H9 (cell line): ENCODE measurements at regions not wholly inside any gene's neighbourhood (a gene's known extent, or its start where the extent isn't known, plus 50 kb on each side); places are given as distances from the start of the nearest gene placed in this dataset.

ENCODE experiments used
- DNase-seq: peaks from one replicate; pipeline ENCODE4 v3.0.0-alpha.2; 2017
- H2AFZ ChIP-seq: one replicate; pipeline ENCODE4 v1.6.1; 2013; ENCODE audit warnings: mild to moderate bottlenecking, low read length, control low read depth, moderate library complexity
- H2AK5ac ChIP-seq: 2 replicates; pipeline ENCODE4 v1.6.1; 2013; ENCODE audit warnings: low read length, control low read depth, mixed read lengths; ENCODE audit not compliant: insufficient read length
- H2BK120ac ChIP-seq: one replicate; pipeline ENCODE4 v1.6.1; 2013; ENCODE audit warnings: low read depth, mild to moderate bottlenecking, low read length, control low read depth, inconsistent platforms; ENCODE audit not compliant: poor library complexity, severe bottlenecking
- H2BK12ac ChIP-seq: 2 replicates; pipeline ENCODE4 v1.6.1; 2013; ENCODE audit warnings: low read length, control low read depth, mixed read lengths, low read depth; ENCODE audit not compliant: insufficient read length
- H2BK15ac ChIP-seq: 2 replicates; pipeline ENCODE4 v1.6.1; 2013; ENCODE audit warnings: low read depth, low read length, control low read depth
- H2BK20ac ChIP-seq: one replicate; pipeline ENCODE4 v1.6.1; 2013; ENCODE audit warnings: low read depth, mild to moderate bottlenecking, low read length, control low read depth, inconsistent platforms; ENCODE audit not compliant: poor library complexity, severe bottlenecking
- H2BK5ac ChIP-seq: 2 replicates; pipeline ENCODE4 v1.6.1; 2013; ENCODE audit warnings: low read length, control low read depth, mixed read lengths; ENCODE audit not compliant: insufficient read length
- H3K14ac ChIP-seq: 2 replicates; pipeline ENCODE4 v1.6.1; 2013; ENCODE audit warnings: low read length, control low read depth; ENCODE audit not compliant: insufficient read depth
- H3K18ac ChIP-seq: 2 replicates; pipeline ENCODE4 v1.6.1; 2013; ENCODE audit warnings: low read depth, mild to moderate bottlenecking, mixed read lengths, low read length, control low read depth; ENCODE audit not compliant: insufficient read length
- H3K23ac ChIP-seq: 2 replicates; pipeline ENCODE4 v1.6.1; 2013; ENCODE audit warnings: low read length, control low read depth, mixed read lengths, low read depth; ENCODE audit not compliant: insufficient read length
- H3K23me2 ChIP-seq: 2 replicates; pipeline ENCODE4 v1.6.1; 2013; ENCODE audit warnings: low read depth, mild to moderate bottlenecking, mixed read lengths, low read length, control low read depth; ENCODE audit not compliant: insufficient read length, poor library complexity, severe bottlenecking
- H3K27ac ChIP-seq: 2 replicates; pipeline ENCODE4 v1.5.1; 2013; ENCODE audit warnings: low read length, control low read depth, mixed read lengths, low read depth; ENCODE audit not compliant: insufficient read length
- H3K27me3 ChIP-seq: 2 replicates; pipeline ENCODE4 v1.6.1; 2013; ENCODE audit warnings: low read length, control low read depth, inconsistent platforms; ENCODE audit not compliant: insufficient read depth
- H3K4ac ChIP-seq: 2 replicates; pipeline ENCODE4 v1.6.1; 2013; ENCODE audit warnings: low read depth, mild to moderate bottlenecking, control low read depth, inconsistent platforms, low read length, moderate library complexity
- H3K4me1 ChIP-seq: 2 replicates; pipeline ENCODE4 v1.6.1; 2013; ENCODE audit warnings: low read length, control low read depth, inconsistent platforms; ENCODE audit not compliant: insufficient read depth
- H3K4me2 ChIP-seq: 2 replicates; pipeline ENCODE4 v1.6.1; 2013; ENCODE audit warnings: low read length, control low read depth, mixed read lengths; ENCODE audit not compliant: insufficient read length, insufficient read depth
- H3K56ac ChIP-seq: 2 replicates; pipeline ENCODE4 v1.6.1; 2013; ENCODE audit warnings: low read depth, mild to moderate bottlenecking, mixed read lengths, low read length, control low read depth; ENCODE audit not compliant: insufficient read length
- H3K79me1 ChIP-seq: 2 replicates; pipeline ENCODE4 v1.6.1; 2013; ENCODE audit warnings: low read depth, mild to moderate bottlenecking, moderate library complexity, low read length, control low read depth, inconsistent platforms; ENCODE audit not compliant: insufficient read depth, poor library complexity, severe bottlenecking
- H3K79me2 ChIP-seq: 2 replicates; pipeline ENCODE4 v1.6.1; 2013; ENCODE audit warnings: low read length, control low read depth, inconsistent platforms; ENCODE audit not compliant: insufficient read depth
- H3K9ac ChIP-seq: 2 replicates; pipeline ENCODE4 v1.6.1; 2013; ENCODE audit warnings: low read length, control low read depth, mixed read lengths; ENCODE audit not compliant: insufficient read length; ENCODE audit errors: extremely low read depth
- H3K9me3 ChIP-seq: one replicate; pipeline ENCODE4 v1.6.1; 2013; ENCODE audit warnings: low read depth, low read length, inconsistent platforms; ENCODE audit not compliant: control insufficient read depth
- H3T11ph ChIP-seq: one replicate; pipeline ENCODE4 v1.6.1; 2013; ENCODE audit warnings: mild to moderate bottlenecking, low read length, control low read depth, inconsistent platforms
- H4K20me1 ChIP-seq: one replicate; pipeline ENCODE4 v1.6.1; 2013; ENCODE audit not compliant: control insufficient read depth, insufficient read length, insufficient read depth
- H4K5ac ChIP-seq: 2 replicates; pipeline ENCODE4 v1.6.1; 2013; ENCODE audit warnings: low read depth, mild to moderate bottlenecking, mixed read lengths, low read length, control low read depth; ENCODE audit not compliant: insufficient read length
- H4K8ac ChIP-seq: replicated peaks from 2 replicates; pipeline ENCODE4 v1.6.1; 2013; ENCODE audit warnings: low read length, control low read depth, mixed read lengths, low read depth; ENCODE audit not compliant: insufficient read length
- H4K91ac ChIP-seq: 2 replicates; pipeline ENCODE4 v1.6.1; 2013; ENCODE audit warnings: low read depth, mild to moderate bottlenecking, moderate library complexity, mixed read lengths, low read length, control low read depth; ENCODE audit not compliant: insufficient read length
- H3K27ac Mint-ChIP-seq, 3 experiments: 2 replicates in 2 of 3; 3 replicates in 1 of 3; pipeline ENCODE4 v1.8.0; 2020 to 2021; ENCODE audit warnings: mixed read lengths in 3 of 3, mild to moderate bottlenecking in 1 of 3, moderate library complexity in 1 of 3
- H3K27me3 Mint-ChIP-seq: 2 replicates; pipeline ENCODE4 v1.8.0; 2021; ENCODE audit warnings: low read depth, mild to moderate bottlenecking, moderate library complexity, mixed read lengths
- H3K36me3 Mint-ChIP-seq, 3 experiments: 2 replicates in 2 of 3; 3 replicates in 1 of 3; pipeline ENCODE4 v1.8.0; 2020 to 2021; ENCODE audit warnings: low read depth in 3 of 3, mixed read lengths in 3 of 3; ENCODE audit not compliant: insufficient read depth in 1 of 3
- H3K4me1 Mint-ChIP-seq, 2 experiments: 2 replicates each; pipeline ENCODE4 v1.8.0; 2020; ENCODE audit warnings: mixed read lengths in 2 of 2
- H3K4me3 Mint-ChIP-seq, 2 experiments: 2 replicates in 1 of 2; 3 replicates in 1 of 2; pipeline ENCODE4 v1.8.0; 2020 to 2021; ENCODE audit warnings: mild to moderate bottlenecking in 2 of 2, mixed read lengths in 2 of 2, moderate library complexity in 1 of 2
- H3K9me3 Mint-ChIP-seq, 2 experiments: 2 replicates in 1 of 2; 3 replicates in 1 of 2; pipeline ENCODE4 v1.8.0; 2020; ENCODE audit warnings: mild to moderate bottlenecking in 2 of 2, mixed read lengths in 2 of 2, moderate library complexity in 1 of 2
- TF ChIP-seq, protein P1 (sequence below): fragments of 200-600 bp; sonication (generic); conservative IDR thresholded peaks from 3 replicates; pipeline ENCODE4 v1.8.0; 2021; ENCODE audit warnings: antibody characterized with exemption, mild to moderate bottlenecking

- no peaks in the 10 kb centered on the region for H3K23me2 ChIP-seq
- no peak overlapping the region for H2BK15ac ChIP-seq
- Mint-ChIP-seq H3K27me3 (no peaks in the 10 kb centered on the region), H3K9me3 (peaks cover 0 to 2% of the 10 kb centered on the region in 2 experiments; a peak in 1 of 5 replicates), H3K4me3 (no peak overlapping the region), H3K36me3 (peaks cover 0 to 2% (median 0%) of the 10 kb centered on the region in 3 experiments; a peak in 1 of 7 replicates), H3K4me1 (no peaks in the 10 kb centered on the region), H3K27ac (no peak overlapping the region)
- TF ChIP-seq, protein P1, sequence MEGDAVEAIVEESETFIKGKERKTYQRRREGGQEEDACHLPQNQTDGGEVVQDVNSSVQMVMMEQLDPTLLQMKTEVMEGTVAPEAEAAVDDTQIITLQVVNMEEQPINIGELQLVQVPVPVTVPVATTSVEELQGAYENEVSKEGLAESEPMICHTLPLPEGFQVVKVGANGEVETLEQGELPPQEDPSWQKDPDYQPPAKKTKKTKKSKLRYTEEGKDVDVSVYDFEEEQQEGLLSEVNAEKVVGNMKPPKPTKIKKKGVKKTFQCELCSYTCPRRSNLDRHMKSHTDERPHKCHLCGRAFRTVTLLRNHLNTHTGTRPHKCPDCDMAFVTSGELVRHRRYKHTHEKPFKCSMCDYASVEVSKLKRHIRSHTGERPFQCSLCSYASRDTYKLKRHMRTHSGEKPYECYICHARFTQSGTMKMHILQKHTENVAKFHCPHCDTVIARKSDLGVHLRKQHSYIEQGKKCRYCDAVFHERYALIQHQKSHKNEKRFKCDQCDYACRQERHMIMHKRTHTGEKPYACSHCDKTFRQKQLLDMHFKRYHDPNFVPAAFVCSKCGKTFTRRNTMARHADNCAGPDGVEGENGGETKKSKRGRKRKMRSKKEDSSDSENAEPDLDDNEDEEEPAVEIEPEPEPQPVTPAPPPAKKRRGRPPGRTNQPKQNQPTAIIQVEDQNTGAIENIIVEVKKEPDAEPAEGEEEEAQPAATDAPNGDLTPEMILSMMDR, result no peak
- no peaks in the 10 kb centered on the region for H4K20me1 ChIP-seq
- no peak overlapping the region for H2AK5ac ChIP-seq
- no peak overlapping the region for H2BK5ac ChIP-seq
- no peak overlapping the region for H3T11ph ChIP-seq
- no peak overlapping the region for H2BK12ac ChIP-seq
- H3K4me1 ChIP-seq, result no peaks in the 10 kb centered on the region
- no peak overlapping the region for H3K14ac ChIP-seq
- H4K91ac ChIP-seq, result no peak overlapping the region
- no peak overlapping the region for H4K8ac ChIP-seq
- no peaks in the 10 kb centered on the region for H3K27me3 ChIP-seq
- H3K79me1 ChIP-seq, result no peaks in the 10 kb centered on the region
- H3K9ac ChIP-seq, result no peak overlapping the region
- H2BK20ac ChIP-seq, result no peak overlapping the region
- no peak overlapping the region for H3K27ac ChIP-seq
- no peak overlapping the region for H3K56ac ChIP-seq
- H4K5ac ChIP-seq, result no peak overlapping the region
- no peak for DNase-seq
- no peaks in the 10 kb centered on the region for H3K79me2 ChIP-seq
- no peak overlapping the region for H3K23ac ChIP-seq
- no peak overlapping the region for H3K4ac ChIP-seq
- no peaks in the 10 kb centered on the region for H3K9me3 ChIP-seq
- no peak overlapping the region for H2BK120ac ChIP-seq
- H2AFZ ChIP-seq, result no peak overlapping the region
- no peak overlapping the region for H3K18ac ChIP-seq
- no peak overlapping the region for H3K4me2 ChIP-seq
Measured at GRCh38 chr2:117127680-117128079, 686.8 kb upstream of the DDX18 start.
